H1 (cell line): ENCODE measurements at regions not wholly inside any gene's neighbourhood (a gene's known extent, or its start where the extent isn't known, plus 50 kb on each side); places are given as distances from the start of the nearest gene placed in this dataset.

Source experiments
- CTCF ChIA-PET: fragments of 300-600 bp; sonication (Branson Sonifier 250); formaldehyde crosslinking; loops from one replicate; lab custom pipeline; 2021; ENCODE audit not compliant: partially characterized antibody; lab: Charles Lee
- POLR2A ChIA-PET: fragments of 300-600 bp; sonication (Branson Sonifier 250); formaldehyde crosslinking; loops from one replicate; lab custom pipeline; 2021; ENCODE audit warnings: inconsistent platforms; ENCODE audit not compliant: partially characterized antibody; lab: Charles Lee
- DNase-seq, 2 experiments: peaks; one replicate each; pipeline versions ENCODE4 v3.0.0 to v3.0.0-alpha.2; 2010 to 2022; ENCODE audit warnings: low spot score in 2 of 2, low read depth in 1 of 2, mixed read lengths in 1 of 2
- FAIRE-seq: peaks from 2 replicates; lab custom pipeline; 2011; peaks lifted over from hg19 to GRCh38; lab: Jason Lieb, UNC
- H2AFZ ChIP-seq: 2 replicates; pipeline ENCODE4 v1.8.1; 2012; ENCODE audit warnings: low read length, inconsistent platforms
- H2AK5ac ChIP-seq: 2 replicates; pipeline ENCODE4 v1.6.1; 2013; ENCODE audit warnings: low read depth, low read length
- H2BK120ac ChIP-seq: replicated peaks from 2 replicates; pipeline ENCODE3; 2013; ENCODE audit warnings: low read depth, low read length, inconsistent platforms
- H2BK12ac ChIP-seq: 2 replicates; pipeline ENCODE4 v1.6.1; 2013; ENCODE audit warnings: low read depth, low read length
- H2BK15ac ChIP-seq: 2 replicates; pipeline ENCODE4 v1.6.1; 2013; ENCODE audit warnings: low read length
- H2BK20ac ChIP-seq: 2 replicates; pipeline ENCODE4 v1.6.1; 2013; ENCODE audit warnings: low read length
- H2BK5ac ChIP-seq: 2 replicates; pipeline ENCODE4 v1.6.1; 2013; ENCODE audit warnings: low read depth, low read length
- H3K14ac ChIP-seq: 2 replicates; pipeline ENCODE4 v1.6.1; 2013; ENCODE audit warnings: inconsistent platforms; ENCODE audit not compliant: insufficient read length
- H3K18ac ChIP-seq: 2 replicates; pipeline ENCODE4 v1.6.1; 2013; ENCODE audit warnings: low read length; ENCODE audit errors: extremely low read depth
- H3K23ac ChIP-seq: 2 replicates; pipeline ENCODE4 v1.6.1; 2013; ENCODE audit warnings: inconsistent platforms; ENCODE audit not compliant: insufficient read length
- H3K23me2 ChIP-seq: 2 replicates; pipeline ENCODE4 v1.6.1; 2013; ENCODE audit warnings: low read depth, low read length
- H3K27ac ChIP-seq: 2 replicates; pipeline ENCODE4 v1.6.1; 2011; ENCODE audit warnings: low read depth, low read length, inconsistent platforms
- H3K27me3 ChIP-seq, 4 experiments: replicated peaks in 1 of 4; 1 replicate in 1 of 4; 2 replicates in 3 of 4; pipeline versions ENCODE4 v1.6.1 to v1.8.1; 2011 to 2013; ENCODE audit warnings: low read length in 3 of 4, mild to moderate bottlenecking in 3 of 4, inconsistent platforms in 2 of 4, mixed read lengths in 2 of 4, moderate library complexity in 1 of 4; ENCODE audit not compliant: control insufficient read depth in 3 of 4, insufficient read depth in 3 of 4; ENCODE audit errors: extremely low read depth in 1 of 4
- H3K36me3 ChIP-seq, 4 experiments: 2 replicates each; pipeline versions ENCODE4 v1.6.1 to v1.8.1; 2011 to 2013; ENCODE audit warnings: mild to moderate bottlenecking in 4 of 4, low read length in 3 of 4, moderate library complexity in 2 of 4, control low read depth in 1 of 4, inconsistent platforms in 1 of 4; ENCODE audit not compliant: insufficient read depth in 4 of 4, control insufficient read depth in 2 of 4
- H3K4ac ChIP-seq: replicated peaks from 2 replicates; pipeline ENCODE3; 2013; ENCODE audit warnings: low read length, low read depth, mixed read lengths, inconsistent platforms; ENCODE audit not compliant: insufficient read length
- H3K4me1 ChIP-seq, 4 experiments: replicated peaks in 1 of 4; 1 replicate in 1 of 4; 2 replicates in 3 of 4; pipeline versions ENCODE4 v1.6.1 to v1.8.1; 2011 to 2013; ENCODE audit warnings: low read length in 3 of 4, inconsistent platforms in 2 of 4, mixed read lengths in 1 of 4; ENCODE audit not compliant: insufficient read depth in 4 of 4, control insufficient read depth in 3 of 4
- H3K4me2 ChIP-seq, 2 experiments: 2 replicates each; pipeline versions ENCODE4 v1.6.1 to v1.8.1; 2011 to 2013; ENCODE audit warnings: low read depth in 2 of 2, low read length in 2 of 2, control low read depth in 1 of 2, inconsistent platforms in 1 of 2, mild to moderate bottlenecking in 1 of 2; ENCODE audit not compliant: insufficient read depth in 1 of 2
- H3K4me3 ChIP-seq, 4 experiments: fragments of 200-600, 300-600 bp in 1 of 4; sonication (generic), shearing (Covaris generic), sonication (Bioruptor Twin) in 1 of 4; 2 replicates each; pipeline versions ENCODE4 v1.5.1 to v1.8.1; 2011 to 2016; ENCODE audit warnings: low read length in 4 of 4, low read depth in 3 of 4, control low read depth in 2 of 4, inconsistent platforms in 2 of 4, mild to moderate bottlenecking in 2 of 4, mixed read lengths in 1 of 4, moderate library complexity in 1 of 4; ENCODE audit not compliant: insufficient read depth in 2 of 4; ENCODE audit errors: extremely low read depth in 1 of 4
- H3K56ac ChIP-seq: replicated peaks from 2 replicates; pipeline ENCODE3; 2013; ENCODE audit warnings: low read depth, mild to moderate bottlenecking, mixed read lengths, low read length, inconsistent platforms; ENCODE audit not compliant: insufficient read length
- H3K79me1 ChIP-seq: 2 replicates; pipeline ENCODE4 v1.6.1; 2013; ENCODE audit warnings: low read depth, low read length, control low read depth
- H3K79me2 ChIP-seq, 2 experiments: 2 replicates each; pipeline versions ENCODE4 v1.6.1 to v1.8.1; 2012 to 2013; ENCODE audit warnings: low read length in 2 of 2, mild to moderate bottlenecking in 2 of 2, inconsistent platforms in 1 of 2; ENCODE audit not compliant: insufficient read depth in 2 of 2, control insufficient read depth in 1 of 2
- H3K9ac ChIP-seq, 4 experiments: replicated peaks in 1 of 4; 1 replicate in 1 of 4; 2 replicates in 3 of 4; pipeline versions ENCODE4 v1.6.1 to v1.8.1; 2011 to 2013; ENCODE audit warnings: low read depth in 3 of 4, low read length in 3 of 4, control low read depth in 2 of 4, mild to moderate bottlenecking in 2 of 4, moderate library complexity in 2 of 4, inconsistent platforms in 1 of 4; ENCODE audit errors: extremely low read depth in 1 of 4
- H3K9me3 ChIP-seq, 2 experiments: 2 replicates each; pipeline versions ENCODE4 v1.6.1 to v1.8.1; 2012 to 2013; ENCODE audit warnings: mild to moderate bottlenecking in 2 of 2, moderate library complexity in 2 of 2, control low read depth in 1 of 2, inconsistent platforms in 1 of 2, low read depth in 1 of 2, low read length in 1 of 2, mixed read lengths in 1 of 2; ENCODE audit not compliant: insufficient read depth in 2 of 2
- H4K20me1 ChIP-seq, 2 experiments: replicated peaks in 1 of 2; 2 replicates each; pipeline versions ENCODE3 to v1.8.1; 2011 to 2013; ENCODE audit warnings: inconsistent platforms in 2 of 2, low read length in 2 of 2, mild to moderate bottlenecking in 1 of 2; ENCODE audit not compliant: insufficient read depth in 2 of 2, control insufficient read depth in 1 of 2
- H4K5ac ChIP-seq: 2 replicates; pipeline ENCODE4 v1.6.1; 2013; ENCODE audit warnings: low read length, low read depth, mixed read lengths, inconsistent platforms; ENCODE audit not compliant: insufficient read length
- H4K8ac ChIP-seq: 2 replicates; pipeline ENCODE4 v1.8.0; 2013; ENCODE audit warnings: mild to moderate bottlenecking, moderate library complexity, low read length, inconsistent platforms; ENCODE audit not compliant: insufficient read depth; ENCODE audit errors: extremely low read depth
- H4K91ac ChIP-seq: replicated peaks from 2 replicates; pipeline ENCODE3; 2013; ENCODE audit warnings: low read length, mixed read lengths, inconsistent platforms; ENCODE audit not compliant: insufficient read length
- ASH2L ChIP-seq: fragments of 200-600, 300-600 bp; sonication (generic); IDR thresholded peaks from one replicate; pipeline ENCODE4 v1.7.1; 2017; ENCODE audit warnings: low read length
- ATF3 ChIP-seq: IDR thresholded peaks from 2 replicates; pipeline ENCODE4 v1.6.1; 2011; ENCODE audit warnings: low read depth, mild to moderate bottlenecking, low read length; ENCODE audit not compliant: insufficient read depth
- BACH1 ChIP-seq: IDR thresholded peaks from 2 replicates; pipeline ENCODE4 v1.6.1; 2012; ENCODE audit warnings: low read length, improper control_type of control experiment
- BCL11A ChIP-seq, 2 experiments: IDR thresholded peaks; one replicate each; pipeline ENCODE4 v1.6.1; 2011; ENCODE audit warnings: low read depth in 2 of 2, low read length in 2 of 2, mild to moderate bottlenecking in 2 of 2
- CEBPB ChIP-seq: IDR thresholded peaks from 2 replicates; pipeline ENCODE4 v1.6.1; 2012; ENCODE audit warnings: low read depth, low read length
- CREB1 ChIP-seq: IDR thresholded peaks from 2 replicates; pipeline ENCODE4 v1.6.1; 2012; ENCODE audit warnings: inconsistent platforms
- KDM1A ChIP-seq: fragments of 200-600, 300-600 bp; sonication (generic); IDR thresholded peaks from 2 replicates; pipeline ENCODE4 v1.7.1; 2016; ENCODE audit warnings: mild to moderate bottlenecking, low read length, borderline replicate concordance
- MAX ChIP-seq: IDR thresholded peaks from 2 replicates; pipeline ENCODE4 v1.6.1; 2012; ENCODE audit warnings: inconsistent platforms
- NRF1 ChIP-seq: IDR thresholded peaks from 2 replicates; pipeline ENCODE4 v1.6.1; 2011; ENCODE audit warnings: mild to moderate bottlenecking, low read depth, low read length, improper control_type of control experiment
- SP4 ChIP-seq: IDR thresholded peaks from 2 replicates; pipeline ENCODE4 v1.6.1; 2012; ENCODE audit warnings: low read length, inconsistent platforms
- USF2 ChIP-seq: IDR thresholded peaks from 2 replicates; pipeline ENCODE4 v1.6.1; 2011; ENCODE audit warnings: low read length, improper control_type of control experiment
- WGBS, 2 experiments: shearing (Covaris generic) in 1 of 2; methylation state at CpG; one replicate each; pipeline versions ENCODE4 v1.1.6 to v1.1.7; 2013 to 2015; ENCODE audit warnings: low lambda C conversion rate in 2 of 2, mixed read lengths in 2 of 2, inconsistent platforms in 1 of 2, low coverage in 1 of 2, missing lambda C conversion rate in 1 of 2; ENCODE audit not compliant: insufficient replicate concordance in 2 of 2, insufficient coverage in 1 of 2, insufficient read length in 1 of 2; ENCODE audit errors: extremely low coverage in 1 of 2, missing lambda C conversion rate in 1 of 2; 5-methylcytosine and 5-hydroxymethylcytosine counted together
- TF ChIP-seq, protein P1 (sequence below), 3 experiments: IDR thresholded peaks; 1 replicate in 2 of 3; 2 replicates in 1 of 3; pipeline versions ENCODE4 v1.5.1 to v1.6.1; 2011; ENCODE audit warnings: low read length in 3 of 3, mild to moderate bottlenecking in 3 of 3, inconsistent platforms in 2 of 3, low read depth in 1 of 3, moderate library complexity in 1 of 3; ENCODE audit not compliant: insufficient read depth in 1 of 3; ENCODE audit errors: control extremely low read depth in 1 of 3

- Histone ChIP-seq H2AFZ (no peak overlapping the region), H3K36me3 (no peaks in the 10 kb centered on the region), H2BK12ac (no peak overlapping the region), H4K91ac (no peak overlapping the region), H3K27me3 (no peaks in the 10 kb centered on the region), H3K23ac (no peak overlapping the region), H2BK15ac (no peak overlapping the region), H3K56ac (no peak overlapping the region), H2AK5ac (no peak overlapping the region), H3K79me1 (no peaks in the 10 kb centered on the region), H4K20me1 (no peaks in the 10 kb centered on the region), H2BK5ac (no peak overlapping the region), H2BK20ac (no peak overlapping the region), H4K5ac (no peak overlapping the region), H4K8ac (no peak overlapping the region), H2BK120ac (no peak overlapping the region), H3K9ac (no peak overlapping the region), H3K14ac (no peak overlapping the region), H3K27ac (no peak overlapping the region), H3K4me1 (no peaks in the 10 kb centered on the region), H3K9me3 (no peaks in the 10 kb centered on the region), H3K79me2 (no peaks in the 10 kb centered on the region), H3K4ac (no peak overlapping the region), H3K18ac (no peak overlapping the region), H3K4me3 (no peak overlapping the region), H3K4me2 (no peak overlapping the region), H3K23me2 (no peaks in the 10 kb centered on the region)
- DNase-seq (no peak), FAIRE-seq (no peak)
- ChIA-PET CTCF (no interaction called here), POLR2A (no interaction called here)
- WGBS, 2 experiments, result 83% methylated on average over 2 of the region's 2 CpGs; no CpG with 5 or more reads in 1 of the 2 experiments
- TF ChIP-seq CEBPB (no peak), ASH2L (no peak), NRF1 (no peak), USF2 (no peak), BACH1 (no peak), ATF3 (no peak), CREB1 (no peak), SP4 (no peak), MAX (no peak), BCL11A (IDR thresholded peaks at IDR 0.05; ENCODE audit: low read depth in 2 of 2, low read length in 2 of 2) (no peak), KDM1A (no peak)
- TF ChIP-seq, protein P1, sequence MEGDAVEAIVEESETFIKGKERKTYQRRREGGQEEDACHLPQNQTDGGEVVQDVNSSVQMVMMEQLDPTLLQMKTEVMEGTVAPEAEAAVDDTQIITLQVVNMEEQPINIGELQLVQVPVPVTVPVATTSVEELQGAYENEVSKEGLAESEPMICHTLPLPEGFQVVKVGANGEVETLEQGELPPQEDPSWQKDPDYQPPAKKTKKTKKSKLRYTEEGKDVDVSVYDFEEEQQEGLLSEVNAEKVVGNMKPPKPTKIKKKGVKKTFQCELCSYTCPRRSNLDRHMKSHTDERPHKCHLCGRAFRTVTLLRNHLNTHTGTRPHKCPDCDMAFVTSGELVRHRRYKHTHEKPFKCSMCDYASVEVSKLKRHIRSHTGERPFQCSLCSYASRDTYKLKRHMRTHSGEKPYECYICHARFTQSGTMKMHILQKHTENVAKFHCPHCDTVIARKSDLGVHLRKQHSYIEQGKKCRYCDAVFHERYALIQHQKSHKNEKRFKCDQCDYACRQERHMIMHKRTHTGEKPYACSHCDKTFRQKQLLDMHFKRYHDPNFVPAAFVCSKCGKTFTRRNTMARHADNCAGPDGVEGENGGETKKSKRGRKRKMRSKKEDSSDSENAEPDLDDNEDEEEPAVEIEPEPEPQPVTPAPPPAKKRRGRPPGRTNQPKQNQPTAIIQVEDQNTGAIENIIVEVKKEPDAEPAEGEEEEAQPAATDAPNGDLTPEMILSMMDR (IDR thresholded peaks at IDR 0.05; ENCODE audit: control extremely low read depth in 1 of 3, insufficient read depth in 1 of 3, low read depth in 1 of 3, low read length in 3 of 3), result no peak
Observed at GRCh38 chr6:9620263-9620662, 794.6 kb downstream of the TFAP2A start.
